PC-9 (cell line): ENCODE measurements at regions not wholly inside any gene's neighbourhood (a gene's known extent, or its start where the extent isn't known, plus 50 kb on each side); places are given as distances from the start of the nearest gene placed in this dataset.

Experiments
- BruUV-seq: library from RNA; stranded (reverse); fragments of 400-500 nt; replicated peaks from 2 replicates; lab custom pipeline; 2021; lab: Mats Ljungman, UMichigan
- CTCF ChIA-PET: fragments of 300-600 bp; sonication (Branson Sonifier 250); formaldehyde crosslinking; loops from one replicate; lab custom pipeline; 2022; ENCODE audit warnings: antibody characterized with exemption; lab: Charles Lee
- POLR2A ChIA-PET: fragments of 300-600 bp; sonication (Branson Sonifier 250); formaldehyde crosslinking; loops from one replicate; lab custom pipeline; 2022; ENCODE audit warnings: antibody characterized with exemption; ENCODE audit not compliant: unreplicated experiment; lab: Charles Lee
- DNase-seq, 2 experiments: peaks; one replicate each; pipeline versions ENCODE4 v3.0.0 to v3.0.0-alpha.2; 2015 to 2022; ENCODE audit warnings: mixed read lengths in 1 of 2
- H2AFZ ChIP-seq: fragments of 200-600 bp; sonication (generic); 2 replicates; pipeline ENCODE4 v1.8.1; 2017; ENCODE audit warnings: antibody characterized with exemption
- H3F3A ChIP-seq: fragments of 200-600 bp; sonication (generic); 2 replicates; pipeline ENCODE4 v1.8.1; 2017; ENCODE audit warnings: antibody characterized with exemption, mild to moderate bottlenecking, low read depth; ENCODE audit not compliant: insufficient read depth
- H3K27ac ChIP-seq: fragments of 200-600 bp; sonication (generic); 2 replicates; pipeline ENCODE4 v1.6.1; 2016; ENCODE audit warnings: mixed run types
- H3K27me3 ChIP-seq: fragments of 200-600 bp; sonication (generic); 2 replicates; pipeline ENCODE4 v1.6.1; 2016; ENCODE audit warnings: low read depth, mixed run types; ENCODE audit not compliant: insufficient read depth
- H3K36me3 ChIP-seq: fragments of 200-600 bp; sonication (generic); 2 replicates; pipeline ENCODE4 v1.6.1; 2016; ENCODE audit warnings: low read depth, mixed run types
- H3K4me1 ChIP-seq: fragments of 200-600 bp; sonication (generic); replicated peaks from 2 replicates; pipeline ENCODE4 v1.6.1; 2016; ENCODE audit warnings: mixed run types; ENCODE audit not compliant: insufficient read depth
- H3K4me2 ChIP-seq: fragments of 200-600 bp; sonication (generic); 2 replicates; pipeline ENCODE4 v1.6.1; 2017; ENCODE audit warnings: mixed run types
- H3K4me3 ChIP-seq: fragments of 200-600 bp; sonication (generic); 2 replicates; pipeline ENCODE4 v1.6.1; 2016; ENCODE audit warnings: mixed run types
- H3K79me2 ChIP-seq: fragments of 200-600 bp; sonication (generic); 2 replicates; pipeline ENCODE4 v1.6.1; 2017; ENCODE audit warnings: low read depth, mixed run types
- H3K9me2 ChIP-seq: fragments of 200-600 bp; sonication (generic); 2 replicates; pipeline ENCODE4 v1.8.1; 2017; ENCODE audit warnings: mild to moderate bottlenecking; ENCODE audit not compliant: insufficient read depth
- H3K9me3 ChIP-seq: fragments of 200-600 bp; sonication (generic); 2 replicates; pipeline ENCODE4 v1.8.1; 2016; ENCODE audit warnings: low read depth; ENCODE audit not compliant: insufficient read depth
- H4K20me1 ChIP-seq: fragments of 200-600 bp; sonication (generic); 2 replicates; pipeline ENCODE4 v1.8.1; 2017; ENCODE audit not compliant: insufficient read depth
- CTCF ChIP-seq: fragments of 200-600 bp; sonication (generic); conservative IDR thresholded peaks from 2 replicates; pipeline ENCODE4 v1.6.1; 2017; ENCODE audit warnings: mixed run types, antibody characterized with exemption, mild to moderate bottlenecking, moderate library complexity
- EZH2 ChIP-seq: fragments of 200-600 bp; sonication (generic); IDR thresholded peaks from 2 replicates; pipeline ENCODE4 v1.8.0; 2017; ENCODE audit warnings: antibody characterized with exemption, low read depth
- intact Hi-C: fragments of 100-400 bp; cut with micrococcal nuclease; formaldehyde crosslinking; loops from one replicate; pipeline ENCODE4 v1.10.0; 2022; ENCODE audit not compliant: unreplicated experiment

GRCh38 chr2:139911160-139911559, 1131.0 kb upstream of the NXPH2 start:
- Histone ChIP-seq H3K4me3 (no peak overlapping the region), H2AFZ (no peak overlapping the region), H3K27ac (no peak overlapping the region), H3K4me1 (no peaks in the 10 kb centered on the region), H3K27me3 (no peaks in the 10 kb centered on the region), H3K4me2 (no peak overlapping the region), H3K79me2 (no peaks in the 10 kb centered on the region), H4K20me1 (no peaks in the 10 kb centered on the region), H3K9me3 (no peaks in the 10 kb centered on the region; the same call in 1 of the 2 replicates), H3K36me3 (no peaks in the 10 kb centered on the region), H3K9me2 (no peaks in the 10 kb centered on the region), H3F3A (no peaks in the 10 kb centered on the region)
- ChIA-PET CTCF (interaction anchor here (0.5 kb wide), 1 partner anchor 16 kb away, joined by 3 read pairs; no protein-coding TSS in a partner anchor), POLR2A (no interaction called here)
- no peak for TF ChIP-seq CTCF
- TF ChIP-seq EZH2, result no peak
- BruUV-seq, result no TSS peak
- intact Hi-C loops, result no loop called here
- no peak for DNase-seq

- no peaks in the 10 kb centered on the region for H3K79me2 ChIP-seq
- H3K9me2 ChIP-seq, result no peaks in the 10 kb centered on the region
- H3K4me1 ChIP-seq, result no peaks in the 10 kb centered on the region
- no peaks in the 10 kb centered on the region for H4K20me1 ChIP-seq
- no peaks in the 10 kb centered on the region for H3K36me3 ChIP-seq
- H2AFZ ChIP-seq, result no peak overlapping the region; the same call in 1 of the 2 replicates
- no peak for DNase-seq
- no peak overlapping the region for H3K27ac ChIP-seq
- no peaks in the 10 kb centered on the region; the same call in 1 of the 2 replicates for H3K9me3 ChIP-seq
- ChIA-PET CTCF (no interaction called here), POLR2A (no interaction called here)
- TF ChIP-seq CTCF (no peak), EZH2 (no peak)
- no peaks in the 10 kb centered on the region for H3K27me3 ChIP-seq
- no peaks in the 10 kb centered on the region for H3F3A ChIP-seq
- no peak overlapping the region for H3K4me2 ChIP-seq
- BruUV-seq, result no TSS peak
- intact Hi-C loops, result no loop called here
- no peak overlapping the region for H3K4me3 ChIP-seq
Measured at GRCh38 chr2:139909136-139909535, 1128.9 kb upstream of the NXPH2 start.

- TF ChIP-seq CTCF (no peak), EZH2 (no peak)
- BruUV-seq, result no TSS peak
Measured at GRCh38 chr2:139905624-139906023, 1125.4 kb upstream of the NXPH2 start.

More at GRCh38 chr2:139905624-139906023, 1125.4 kb upstream of the NXPH2 start:
- intact Hi-C loops, result no loop called here
- no peaks in the 10 kb centered on the region for H3K9me2 ChIP-seq
- CTCF ChIA-PET, result no interaction called here
- no peaks in the 10 kb centered on the region for H4K20me1 ChIP-seq
- H3K27ac ChIP-seq, result no peak overlapping the region
- H3K27me3 ChIP-seq, result no peaks in the 10 kb centered on the region
- no peak for DNase-seq
- POLR2A ChIA-PET, result no interaction called here
- no peaks in the 10 kb centered on the region for H3K4me1 ChIP-seq
- no peaks in the 10 kb centered on the region for H3F3A ChIP-seq
- H3K4me3 ChIP-seq, result no peak overlapping the region
- no peaks in the 10 kb centered on the region for H3K36me3 ChIP-seq
- H2AFZ ChIP-seq, result no peak overlapping the region
- H3K9me3 ChIP-seq, result no peaks in the 10 kb centered on the region; the same call in 1 of the 2 replicates
- H3K4me2 ChIP-seq, result no peak overlapping the region
- no peaks in the 10 kb centered on the region for H3K79me2 ChIP-seq
